GM19328 (cell line): ENCODE measurements at regions not wholly inside any gene's neighbourhood (a gene's known extent, or its start where the extent isn't known, plus 50 kb on each side); places are given as distances from the start of the nearest gene placed in this dataset.

ENCODE experiments used
- ATAC-seq: cut with Tn5 transposase; IDR thresholded peaks from one replicate; pipeline ENCODE4 v1.9.1; 2021; ENCODE audit warnings: mild to moderate bottlenecking, moderate library complexity; ENCODE audit not compliant: unreplicated experiment

DNA sequence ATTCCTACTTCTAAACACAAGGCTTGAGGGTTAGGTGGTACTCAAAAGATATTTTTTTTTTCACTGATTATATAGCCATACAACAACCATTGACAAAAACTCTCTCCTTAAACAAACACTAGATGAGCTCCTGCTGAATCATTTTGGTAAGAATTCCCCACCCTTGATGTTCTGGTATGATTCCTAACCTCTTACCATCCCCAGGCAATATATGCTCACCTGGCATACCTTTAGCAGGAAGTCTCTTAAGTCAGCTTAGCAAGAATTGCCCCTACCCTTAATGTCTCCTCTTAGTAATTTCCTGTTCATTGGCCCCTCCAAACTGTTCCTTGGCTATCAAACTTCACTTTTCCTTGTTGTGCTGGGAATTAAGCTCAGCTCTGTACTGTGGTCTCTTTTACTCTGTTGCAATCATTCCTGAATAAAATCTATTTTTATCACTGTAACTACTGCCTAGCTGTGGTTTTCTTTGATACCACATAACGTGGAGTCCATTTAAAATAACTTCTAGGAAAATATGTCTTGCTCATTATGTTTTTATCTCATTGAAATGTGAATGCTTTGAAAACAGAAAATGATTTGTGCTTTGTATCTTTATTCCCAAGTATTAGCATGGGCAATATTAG is 712.6 kb downstream of the SLC16A7 start:
- ATAC-seq = no peak

DNA sequence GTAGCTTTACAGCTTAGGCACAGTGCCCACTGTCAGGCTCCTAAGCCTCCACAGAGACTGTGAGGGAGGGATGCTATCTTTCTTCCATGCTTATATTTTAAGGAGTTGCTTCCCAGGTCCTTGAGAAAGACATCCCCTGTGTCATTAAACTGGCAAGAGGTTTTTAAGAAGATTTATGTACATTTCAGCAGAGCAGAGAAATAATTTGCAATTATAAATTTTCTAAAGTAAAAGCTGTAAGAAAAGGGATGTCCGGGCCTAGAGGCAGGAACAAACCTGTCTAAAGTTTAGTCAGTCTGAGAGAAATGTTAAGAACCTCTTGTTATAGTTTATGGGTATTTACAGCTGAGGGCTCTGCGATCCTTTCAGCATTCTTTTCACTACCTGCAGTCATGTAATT is 716.1 kb downstream of the SLC16A7 start:
- no peak for ATAC-seq

DNA sequence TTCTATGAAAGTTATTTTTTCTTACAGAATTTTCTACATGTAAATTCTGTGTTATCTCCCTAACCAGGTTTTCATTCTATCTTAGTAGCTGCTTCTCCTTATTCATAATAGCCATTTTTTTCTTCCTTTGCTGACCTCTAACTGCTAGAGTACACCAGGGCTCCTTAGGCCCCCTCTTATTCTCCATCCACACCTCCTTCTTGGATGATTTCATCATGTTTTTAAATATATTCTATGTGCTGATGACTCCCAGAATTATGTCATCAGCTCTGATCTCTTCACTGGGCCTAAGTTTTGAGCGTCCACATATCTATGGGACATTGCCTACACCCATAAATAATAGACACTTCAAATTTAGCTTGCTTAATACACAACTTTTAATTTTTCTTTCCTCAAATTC is 721.5 kb downstream of the SLC16A7 start:
- ATAC-seq = no peak

DNA sequence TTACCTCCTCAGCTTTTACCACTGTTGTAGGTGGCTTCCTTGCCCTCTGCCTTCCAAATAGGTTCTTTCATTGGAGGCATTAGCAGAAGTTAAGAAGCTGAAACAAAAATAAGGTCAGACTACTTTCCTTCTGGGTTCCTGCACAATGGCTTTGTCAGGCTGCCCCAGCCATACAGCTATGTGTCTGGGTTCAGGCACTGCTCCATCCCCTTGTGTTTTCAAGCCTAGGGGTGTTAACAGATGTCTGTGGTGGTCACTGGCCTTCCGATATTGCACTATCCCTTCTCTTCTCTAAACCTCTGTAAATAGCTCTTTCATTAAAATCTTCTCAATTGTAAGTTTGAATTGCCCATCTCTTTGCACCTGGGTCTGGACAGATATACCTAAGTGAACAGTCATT is 728.9 kb downstream of the SLC16A7 start:
- ATAC-seq = no peak

DNA sequence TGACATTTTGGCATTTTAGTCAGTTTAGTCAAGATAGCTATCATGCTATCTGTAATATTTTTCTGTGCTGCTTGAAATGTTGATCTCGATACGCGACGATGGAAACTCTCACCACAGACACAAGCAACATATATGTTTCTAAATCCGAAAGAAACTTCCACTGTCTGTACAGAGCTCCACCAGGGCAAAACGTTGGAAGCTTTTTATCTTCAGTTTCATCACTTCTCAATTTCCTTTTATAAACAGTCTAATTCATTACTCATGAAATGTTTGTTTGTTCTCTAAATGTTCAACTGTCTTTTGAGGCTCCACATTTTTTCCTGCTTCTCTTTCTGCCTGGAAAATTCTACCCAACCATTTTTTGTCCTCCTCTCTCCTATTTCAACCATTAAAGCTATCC is 737.6 kb downstream of the SLC16A7 start:
- ATAC-seq = no peak

DNA sequence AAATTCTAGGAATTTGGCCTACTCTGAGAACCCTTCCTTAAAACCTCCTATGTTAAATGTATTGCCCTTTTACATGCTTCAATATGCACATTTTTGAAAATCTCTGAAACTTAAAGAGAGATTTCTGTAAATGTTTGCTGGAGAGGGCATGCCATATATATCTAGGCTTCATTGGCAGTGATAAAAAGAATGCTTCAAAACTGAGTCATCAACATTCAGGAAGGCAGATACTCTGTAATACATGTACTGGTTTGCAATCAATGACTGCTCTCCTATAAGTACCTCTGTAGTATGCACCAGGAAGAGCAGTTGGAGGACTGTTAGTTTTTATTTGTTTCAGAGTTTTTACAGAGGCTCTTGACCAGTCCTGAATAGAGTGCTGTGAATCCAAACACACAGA is 739.9 kb downstream of the SLC16A7 start:
- no peak for ATAC-seq

DNA sequence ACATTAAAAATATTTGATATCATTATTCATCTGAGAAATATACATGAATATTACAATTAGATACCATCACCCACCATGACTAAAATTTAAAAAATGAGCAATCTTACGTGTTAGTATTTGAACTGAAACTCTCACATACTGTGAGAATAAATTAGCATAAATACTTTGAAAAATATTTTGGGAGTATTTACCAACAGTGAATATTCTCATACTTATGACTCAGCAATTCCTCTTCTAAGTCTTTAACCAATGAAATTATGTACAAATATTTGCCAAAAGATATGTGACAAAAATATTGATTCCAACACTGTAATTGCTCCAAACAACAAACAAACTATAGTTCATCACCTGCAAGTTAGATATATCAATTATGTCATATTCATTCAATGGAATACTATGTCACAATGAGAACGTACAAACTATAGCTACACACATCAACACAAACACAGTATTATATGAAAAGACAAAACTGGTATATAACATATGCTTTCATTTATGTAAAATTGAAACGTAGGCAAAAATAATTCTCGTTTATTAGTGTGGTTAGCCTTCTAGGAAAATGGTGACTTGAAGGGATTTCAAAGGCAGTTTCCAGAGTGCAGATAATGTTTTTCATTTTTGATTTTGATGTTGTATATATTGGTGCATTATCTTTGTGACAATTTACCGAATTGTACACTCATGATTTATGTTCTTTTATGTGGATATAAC is 742.2 kb downstream of the SLC16A7 start:
- no peak for ATAC-seq

DNA sequence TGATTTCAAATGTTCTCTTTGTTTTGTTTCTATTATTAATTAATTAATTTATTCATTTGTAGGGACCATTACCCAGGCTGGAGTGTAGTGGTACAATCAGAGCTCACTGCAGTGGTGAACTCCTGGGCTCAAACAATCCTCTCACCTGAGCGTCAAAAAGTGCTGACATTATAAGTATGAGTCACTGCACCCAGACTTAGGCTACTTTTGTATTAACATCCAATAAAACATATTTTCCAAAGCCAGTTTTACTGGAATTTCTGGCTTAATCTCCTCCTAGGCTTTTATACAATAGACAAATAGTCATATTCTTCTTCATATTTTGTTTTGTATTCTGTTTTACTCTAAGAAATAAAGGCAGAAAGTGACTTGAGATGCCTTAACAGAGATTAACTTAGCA is 749.6 kb downstream of the SLC16A7 start:
- ATAC-seq = no peak

DNA sequence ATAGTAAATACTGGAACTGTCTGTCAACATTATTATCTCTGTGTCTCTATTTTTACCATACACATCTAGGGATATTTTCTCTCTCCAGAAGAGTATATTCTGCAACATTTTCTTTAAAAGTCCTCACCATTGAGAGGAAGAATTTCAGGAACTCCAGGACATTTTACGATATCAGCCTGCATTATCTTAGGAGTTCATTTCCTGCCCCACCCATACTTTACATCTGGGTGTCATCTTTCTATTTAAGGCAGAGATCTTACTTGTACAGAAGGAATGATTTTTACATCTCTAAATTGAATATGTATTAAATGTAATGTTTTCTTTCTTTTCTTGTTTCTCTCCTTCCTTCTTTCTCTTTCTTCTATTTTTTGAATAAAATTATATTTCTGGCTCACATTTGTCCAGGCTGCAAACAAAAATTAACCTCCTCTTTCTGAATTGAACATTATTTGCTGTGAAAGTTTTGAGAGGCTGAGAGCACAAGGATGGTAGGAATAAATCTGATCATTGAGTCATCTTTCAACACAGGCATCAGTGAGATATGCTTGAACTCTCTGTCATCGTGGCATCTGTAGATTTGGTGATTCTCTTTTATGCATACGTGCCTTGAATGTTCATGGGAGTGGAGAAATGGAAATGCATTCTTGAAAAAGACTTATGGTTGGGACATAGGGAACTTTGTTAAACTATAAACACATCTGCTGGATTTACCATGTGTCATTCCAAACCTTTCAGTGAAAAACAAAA is 753.6 kb downstream of the SLC16A7 start:
- ATAC-seq = no peak

DNA sequence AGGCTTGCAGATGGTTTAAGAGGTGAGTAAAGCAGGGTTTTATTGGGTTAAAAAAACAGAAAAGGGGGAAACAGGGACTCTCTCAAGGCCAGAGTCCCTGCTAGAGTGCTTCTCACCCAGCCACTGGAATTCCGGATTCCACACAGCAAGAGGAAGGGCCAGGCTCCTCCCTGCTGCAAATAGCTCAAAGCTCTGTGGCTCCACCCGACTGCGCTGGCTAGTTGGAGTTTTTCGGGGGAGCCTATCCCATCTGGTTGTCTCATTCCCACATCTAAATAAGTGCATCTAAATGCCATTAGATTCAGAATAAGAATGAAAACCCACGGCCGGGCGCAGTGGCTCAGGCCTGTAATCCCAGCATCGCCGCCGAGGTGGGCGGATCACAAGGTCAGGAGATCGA is 791.5 kb downstream of the SLC16A7 start:
- ATAC-seq = no peak

DNA sequence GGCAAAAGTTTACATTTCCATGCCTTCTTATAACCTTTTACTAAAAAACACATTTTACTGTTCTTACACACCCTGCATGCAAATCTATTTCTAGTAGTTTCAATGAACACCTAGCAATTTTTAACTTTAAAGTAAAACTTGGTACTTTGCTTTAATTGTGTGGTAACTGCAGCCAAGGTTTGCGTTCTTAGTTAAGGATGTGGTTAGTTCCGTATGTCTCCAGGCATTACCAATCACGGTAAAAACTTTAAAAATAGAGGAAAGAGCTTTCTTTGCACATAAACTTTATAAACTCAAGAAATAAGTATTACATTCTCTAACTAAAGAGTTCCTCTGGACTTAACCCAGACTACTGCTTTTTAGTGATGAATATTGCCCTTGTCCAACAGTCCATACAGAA is 795.2 kb downstream of the SLC16A7 start:
- no peak for ATAC-seq

DNA sequence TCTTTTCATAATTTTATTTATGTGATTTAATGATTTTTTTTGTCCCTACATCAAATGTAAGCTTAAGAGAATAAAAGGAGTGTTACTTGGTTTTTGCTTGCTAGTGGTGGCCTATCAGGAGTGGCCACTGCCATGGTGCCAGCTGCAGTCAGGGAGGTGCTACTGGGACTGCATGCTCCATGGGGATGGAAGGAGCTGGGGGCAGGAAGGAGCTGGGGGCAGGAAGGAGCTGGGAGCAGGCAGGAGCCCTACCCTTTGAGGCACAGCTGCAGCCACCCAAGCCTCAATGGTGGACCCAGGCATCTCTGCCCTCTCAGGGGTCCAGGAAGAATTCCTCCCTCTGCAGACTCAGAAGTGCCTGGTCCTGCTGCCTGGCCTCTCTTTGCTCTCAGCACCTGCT is 796.0 kb downstream of the SLC16A7 start:
- no peak for ATAC-seq

DNA sequence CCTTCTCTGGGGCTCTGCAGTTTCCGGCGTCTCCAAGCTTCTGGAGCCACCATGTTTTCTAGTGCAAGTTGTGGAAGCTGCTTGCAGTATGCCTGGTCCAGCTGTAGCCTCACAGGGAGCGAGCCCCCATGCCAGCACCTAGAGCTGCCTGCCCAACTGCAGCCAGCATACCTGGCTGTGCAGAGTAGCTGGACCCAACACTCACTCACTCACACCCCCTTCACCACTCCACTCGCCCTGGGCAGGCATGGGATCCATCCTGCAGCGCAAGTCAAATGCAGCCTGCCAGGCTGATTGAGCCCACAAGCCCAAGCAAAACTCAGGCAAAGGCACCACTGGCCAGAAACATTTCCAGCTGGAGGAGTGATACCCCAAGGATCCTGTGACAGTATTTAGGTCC is 797.3 kb downstream of the SLC16A7 start:
- ATAC-seq = no peak

DNA sequence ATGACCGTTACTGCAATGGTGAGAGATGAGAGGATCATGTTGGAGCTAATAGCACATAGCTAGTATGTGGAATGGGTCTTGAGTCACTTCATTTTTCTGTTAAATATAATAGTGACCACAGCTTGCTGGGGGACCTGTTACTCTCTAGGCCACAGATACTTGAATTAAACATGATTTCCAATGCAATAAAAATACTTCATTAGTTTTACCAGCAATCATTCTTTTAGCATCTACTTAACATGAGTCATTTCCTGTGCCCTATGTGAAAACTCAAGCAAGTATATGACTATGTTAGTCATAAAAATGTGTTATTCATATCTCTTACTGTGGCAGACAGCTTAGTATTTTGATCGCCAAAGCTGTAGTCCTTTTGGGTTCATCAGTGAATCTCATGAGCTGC is 798.8 kb downstream of the SLC16A7 start:
- ATAC-seq = no peak

DNA sequence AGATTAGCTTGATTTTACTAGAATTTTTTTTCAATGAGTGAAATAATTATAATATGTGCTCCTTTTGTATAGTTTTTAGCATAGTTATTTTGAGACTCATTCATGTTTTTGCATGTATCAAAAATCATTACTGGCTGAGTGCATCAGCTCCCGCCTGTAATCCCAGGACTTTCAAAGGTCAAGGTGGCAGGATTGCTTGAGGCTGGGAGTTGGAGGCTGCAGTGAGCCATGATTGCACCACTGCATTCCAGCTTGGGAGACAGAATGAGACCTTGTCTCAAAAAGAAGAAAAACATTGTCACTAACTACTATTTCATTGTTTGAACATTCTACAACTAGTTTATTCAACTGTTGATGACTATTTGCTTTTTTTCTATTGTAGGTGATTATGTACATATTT is 802.7 kb downstream of the SLC16A7 start:
- ATAC-seq = no peak

DNA sequence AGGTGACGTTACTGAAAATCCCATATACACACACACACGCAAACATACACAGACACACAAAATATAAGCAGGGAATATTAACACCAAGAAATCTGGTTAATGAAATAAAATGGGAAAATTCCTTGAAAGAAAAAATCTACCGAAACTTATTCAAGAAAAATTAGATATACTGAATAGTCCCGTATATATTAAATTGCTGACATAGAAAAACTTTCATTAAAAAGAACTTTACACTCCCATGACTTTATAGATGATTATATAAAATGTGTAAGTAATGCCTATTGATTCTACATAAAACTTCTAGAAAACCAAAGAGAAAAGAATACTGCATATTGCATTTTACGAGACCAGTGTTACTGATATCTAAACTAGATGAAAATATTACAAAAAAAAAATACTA is 803.2 kb downstream of the SLC16A7 start:
- no peak for ATAC-seq

DNA sequence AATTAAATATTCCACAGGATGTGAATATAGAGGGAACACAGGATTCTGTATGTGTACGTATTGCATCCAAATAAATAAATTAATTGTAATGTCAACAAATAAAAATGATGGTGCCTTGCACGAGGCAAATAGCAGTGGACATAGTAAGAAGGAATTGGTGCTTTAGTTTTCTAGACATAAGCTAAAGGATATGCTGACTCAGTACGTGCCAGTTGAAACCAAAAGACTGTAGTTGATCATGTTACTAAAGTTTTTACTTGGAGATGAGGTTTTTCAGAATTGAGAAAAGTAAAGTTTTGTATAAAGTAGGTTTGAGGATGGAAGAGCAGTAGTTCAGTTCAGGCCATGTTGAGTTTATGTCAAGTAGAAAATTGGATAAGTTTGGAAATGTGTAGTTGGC is 807.2 kb downstream of the SLC16A7 start:
- ATAC-seq = no peak

DNA sequence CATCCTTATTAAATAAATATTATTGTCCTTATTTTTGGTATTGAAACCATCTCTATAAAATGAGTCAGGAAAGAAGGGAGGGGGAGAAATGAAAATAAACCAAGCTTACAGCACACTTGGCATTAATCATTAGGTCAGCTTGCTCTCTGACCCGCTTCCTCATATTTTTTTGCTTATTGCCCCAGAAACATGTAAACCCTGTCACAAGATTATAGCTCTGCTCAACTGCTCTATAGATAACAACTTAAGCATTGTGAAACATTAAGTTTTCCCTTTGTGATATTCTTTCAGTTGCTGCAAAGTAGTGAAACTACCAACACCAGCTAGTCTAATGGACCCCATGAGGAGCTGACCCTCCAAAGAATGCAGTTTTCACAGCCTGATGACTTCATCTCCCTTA is 819.5 kb downstream of the SLC16A7 start:
- ATAC-seq = no peak

DNA sequence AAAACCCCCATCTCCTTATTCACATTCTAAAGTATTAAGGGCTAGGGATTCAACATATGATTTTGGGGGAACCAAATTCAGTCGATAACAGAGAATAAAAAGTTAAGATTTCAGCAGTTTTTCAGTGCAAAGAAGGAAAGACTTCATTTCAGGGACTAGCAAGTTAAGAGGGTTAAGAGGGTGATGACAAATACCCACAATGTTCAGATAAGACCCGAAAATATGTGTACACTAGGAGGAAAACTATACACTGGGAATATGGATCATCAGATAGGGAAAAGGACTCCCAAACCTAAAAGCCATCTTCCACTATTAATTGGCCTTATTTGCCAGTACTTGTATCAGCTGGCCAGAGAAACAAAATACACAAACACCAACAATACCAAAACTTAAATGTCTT is 824.2 kb downstream of the SLC16A7 start:
- ATAC-seq = no peak

DNA sequence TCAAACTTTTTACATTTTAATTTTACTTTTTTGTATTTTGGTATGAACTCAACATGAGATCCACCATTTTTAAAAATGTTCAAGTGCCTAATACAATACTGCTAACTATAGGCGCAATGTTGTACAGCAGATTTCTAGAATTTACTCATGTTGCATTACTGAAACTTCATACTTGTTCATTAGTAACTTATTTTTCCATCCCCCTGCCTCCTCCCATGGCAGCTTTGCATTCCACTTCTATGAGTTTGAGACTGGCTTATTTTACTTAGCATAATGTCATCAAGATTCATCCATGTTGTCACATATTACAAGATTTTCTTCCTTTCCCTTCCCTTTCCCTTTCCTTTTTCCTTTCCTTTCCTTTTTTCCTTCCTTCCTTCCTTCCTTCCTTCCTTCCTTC is 825.9 kb downstream of the SLC16A7 start:
- no peak for ATAC-seq

DNA sequence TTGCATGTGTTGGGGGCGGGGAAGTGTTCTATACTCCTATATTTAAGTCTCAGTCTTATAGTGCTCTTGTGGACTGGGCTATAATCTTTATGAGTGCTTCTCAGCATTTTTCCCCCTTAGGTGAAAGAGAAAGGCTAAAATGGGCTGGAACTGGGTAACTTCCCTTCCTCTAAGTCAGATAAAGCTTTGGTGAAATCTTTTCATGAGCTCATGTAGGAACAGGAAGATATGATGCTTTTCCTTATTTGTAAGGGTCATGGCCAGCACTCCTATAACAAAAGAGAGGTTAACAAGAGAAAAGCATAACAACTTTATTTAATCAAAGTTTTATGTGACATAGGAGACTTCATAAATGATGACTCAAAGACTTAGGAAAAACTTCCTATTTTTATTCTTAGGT is 841.5 kb downstream of the SLC16A7 start:
- ATAC-seq = no peak

DNA sequence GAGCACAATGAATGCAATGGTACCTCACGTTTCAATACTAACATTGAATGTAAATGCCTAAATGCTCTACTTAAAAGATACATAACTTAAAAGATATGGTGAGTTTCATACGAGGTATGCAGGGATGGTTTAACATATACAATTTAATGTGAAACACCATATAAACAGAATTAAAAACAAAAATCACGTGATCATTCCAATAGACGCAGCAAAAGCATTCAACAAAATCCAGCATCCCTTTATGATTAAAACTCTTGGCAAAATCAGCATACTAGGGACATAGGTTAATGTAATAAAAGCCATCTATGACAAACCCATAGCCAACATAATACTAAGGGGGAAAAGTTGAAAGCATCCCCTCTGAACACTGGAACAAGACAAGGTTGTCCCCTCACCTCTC is 845.7 kb downstream of the SLC16A7 start:
- ATAC-seq = no peak
